ENCODE measurements at regions not wholly inside any gene's neighbourhood (a gene's known extent, or its start where the extent isn't known, plus 50 kb on each side); places are given as distances from the start of the nearest gene placed in this dataset.
A peak's percentile ranks its signal among the peaks of the same experiment; 100 is the strongest.

DNA sequence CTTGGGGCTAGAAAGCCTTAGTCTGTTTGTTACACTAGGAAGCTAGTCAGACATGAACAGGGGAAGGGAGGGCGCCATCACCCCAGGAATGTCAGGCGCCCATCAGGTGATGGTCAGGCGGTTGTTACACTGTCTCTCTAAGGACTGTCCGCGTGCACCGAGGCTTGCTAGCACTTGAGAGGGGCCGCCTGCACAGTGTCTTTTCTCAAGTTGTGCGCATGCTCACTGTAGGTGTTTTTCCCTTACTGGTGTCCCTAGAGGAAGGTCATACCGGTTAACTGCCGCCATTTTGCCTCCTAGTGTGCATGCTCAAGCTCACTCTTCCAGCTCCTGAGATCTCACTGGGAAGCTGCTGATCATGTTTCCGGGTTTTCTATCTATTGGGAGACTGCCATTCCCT is 855.0 kb upstream of the TMEM132C start:
- Histone ChIP-seq H3K4me3 (no peak overlapping the region), H3K36me3 (no peaks in the 10 kb centered on the region), H3K27ac (no peak overlapping the region), H3K27me3 (no peaks in the 10 kb centered on the region), H3K4me1 (no peaks in the 10 kb centered on the region), H3K9me3 (no peaks in the 10 kb centered on the region)
- DNase-seq, result no peak
- TF ChIP-seq POLR2A (IDR thresholded peaks at IDR 0.05), result no peak
- TF ChIP-seq, protein P1, sequence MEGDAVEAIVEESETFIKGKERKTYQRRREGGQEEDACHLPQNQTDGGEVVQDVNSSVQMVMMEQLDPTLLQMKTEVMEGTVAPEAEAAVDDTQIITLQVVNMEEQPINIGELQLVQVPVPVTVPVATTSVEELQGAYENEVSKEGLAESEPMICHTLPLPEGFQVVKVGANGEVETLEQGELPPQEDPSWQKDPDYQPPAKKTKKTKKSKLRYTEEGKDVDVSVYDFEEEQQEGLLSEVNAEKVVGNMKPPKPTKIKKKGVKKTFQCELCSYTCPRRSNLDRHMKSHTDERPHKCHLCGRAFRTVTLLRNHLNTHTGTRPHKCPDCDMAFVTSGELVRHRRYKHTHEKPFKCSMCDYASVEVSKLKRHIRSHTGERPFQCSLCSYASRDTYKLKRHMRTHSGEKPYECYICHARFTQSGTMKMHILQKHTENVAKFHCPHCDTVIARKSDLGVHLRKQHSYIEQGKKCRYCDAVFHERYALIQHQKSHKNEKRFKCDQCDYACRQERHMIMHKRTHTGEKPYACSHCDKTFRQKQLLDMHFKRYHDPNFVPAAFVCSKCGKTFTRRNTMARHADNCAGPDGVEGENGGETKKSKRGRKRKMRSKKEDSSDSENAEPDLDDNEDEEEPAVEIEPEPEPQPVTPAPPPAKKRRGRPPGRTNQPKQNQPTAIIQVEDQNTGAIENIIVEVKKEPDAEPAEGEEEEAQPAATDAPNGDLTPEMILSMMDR (IDR thresholded peaks at IDR 0.05), result no peak
- no peak for TF ChIP-seq POLR2AphosphoS5 (IDR thresholded peaks at IDR 0.05)
- no peak for TF ChIP-seq EP300 (IDR thresholded peaks at IDR 0.05)
- intact Hi-C loops (cut with DNase I; ENCODE audit: low total_unique reads), result no loop called here
- WGBS, 5 donors, result 91 to 95% (median 94%) methylated on average over 11 of the region's 11 CpGs

- H3K27me3 ChIP-seq, result no peaks in the 10 kb centered on the region
- H3K27ac ChIP-seq, result no peak overlapping the region
- no peaks in the 10 kb centered on the region for H3K36me3 ChIP-seq
- H3K9me3 ChIP-seq, result peaks cover 0 to 7% (median 7%) of the 10 kb centered on the region in 4 donors
- H3K4me1 ChIP-seq, result no peaks in the 10 kb centered on the region
- TF ChIP-seq POLR2A (IDR thresholded peaks at IDR 0.05) (no peak), EP300 (IDR thresholded peaks at IDR 0.05) (no peak), POLR2AphosphoS5 (IDR thresholded peaks at IDR 0.05) (no peak)
- TF ChIP-seq, protein P1 (IDR thresholded peaks at IDR 0.05), result no peak
- WGBS, 5 donors, result 81 to 89% (median 88%) methylated on average over 4 of the region's 4 CpGs
- intact Hi-C loops (cut with DNase I; ENCODE audit: low total_unique reads), result no loop called here
- no peak for DNase-seq
- H3K4me3 ChIP-seq, result no peak overlapping the region
Measured at GRCh38 chr12:127412866-127413265, 854.1 kb upstream of the TMEM132C start.

- no peak overlapping the region for H3K27ac ChIP-seq
- no peaks in the 10 kb centered on the region for H3K36me3 ChIP-seq
- H3K27me3 ChIP-seq, result no peaks in the 10 kb centered on the region
- TF ChIP-seq EP300 (IDR thresholded peaks at IDR 0.05) (no peak), POLR2AphosphoS5 (IDR thresholded peaks at IDR 0.05) (no peak), POLR2A (IDR thresholded peaks at IDR 0.05) (no peak)
- TF ChIP-seq, protein P1 (IDR thresholded peaks at IDR 0.05), result no peak
- WGBS, 5 donors, result 66 to 78% (median 70%) methylated on average over 8 of the region's 8 CpGs
- intact Hi-C loops (cut with DNase I; ENCODE audit: low total_unique reads), result no loop called here
- H3K4me1 ChIP-seq, result no peaks in the 10 kb centered on the region
- H3K9me3 ChIP-seq, result peaks cover 3 to 15% (median 15%) of the 10 kb centered on the region in 4 donors
- no peak for DNase-seq
- no peak overlapping the region for H3K4me3 ChIP-seq
Measured at GRCh38 chr12:127414186-127414585, 852.8 kb upstream of the TMEM132C start.

DNA sequence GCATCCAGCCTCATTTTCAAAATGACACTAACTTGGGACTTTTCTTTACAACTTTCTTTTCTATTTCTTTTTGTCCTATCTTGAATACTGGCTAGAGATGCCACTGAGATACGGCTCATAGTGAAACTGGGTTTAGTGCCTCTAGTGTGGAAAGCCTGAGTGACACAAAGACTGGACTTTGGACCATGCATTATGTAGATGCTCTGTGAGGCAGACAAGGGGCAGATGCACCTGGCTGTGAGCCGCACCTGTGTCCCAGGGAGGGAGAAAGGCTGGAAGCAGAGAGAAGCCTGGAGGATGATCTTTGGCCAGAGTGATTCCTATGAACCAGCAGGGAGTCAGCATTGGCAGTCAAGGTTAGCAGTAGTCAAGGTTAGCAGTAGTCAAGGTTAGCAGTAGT is 852.3 kb upstream of the TMEM132C start:
- peak in 1 of 2 donors; percentile 40 for DNase-seq
- TF ChIP-seq, protein P1 (IDR thresholded peaks at IDR 0.05), result no peak
- TF ChIP-seq POLR2AphosphoS5 (IDR thresholded peaks at IDR 0.05) (no peak), POLR2A (IDR thresholded peaks at IDR 0.05) (no peak), EP300 (IDR thresholded peaks at IDR 0.05) (no peak)
- 44 to 68% (median 51%) methylated on average over 2 of the region's 2 CpGs for WGBS, 5 donors
- Histone ChIP-seq H3K4me1 (no peaks in the 10 kb centered on the region), H3K27me3 (no peaks in the 10 kb centered on the region), H3K9me3 (peaks cover 3 to 15% (median 15%) of the 10 kb centered on the region in 4 donors), H3K4me3 (no peak overlapping the region), H3K36me3 (no peaks in the 10 kb centered on the region), H3K27ac (no peak overlapping the region)
- intact Hi-C loops (cut with DNase I; ENCODE audit: low total_unique reads), result no loop called here

Measured in stomach (tissue), 8 donors.